HepG2 (cell line): ENCODE measurements at regions not wholly inside any gene's neighbourhood (a gene's known extent, or its start where the extent isn't known, plus 50 kb on each side); places are given as distances from the start of the nearest gene placed in this dataset.

Experiments
- ARID4A ChIP-seq: sonication (generic); formaldehyde crosslinking; IDR thresholded peaks from 2 replicates; pipeline ENCODE4 v1.5.0; 2020; ENCODE audit warnings: mild to moderate bottlenecking, missing genetic modification reagents, borderline replicate concordance
- CBX5 ChIP-seq: sonication (generic); formaldehyde crosslinking; IDR thresholded peaks from 2 replicates; pipeline ENCODE4 v1.4.0; 2020; ENCODE audit warnings: missing genetic modification reagents, borderline replicate concordance
- HDAC6 ChIP-seq: fragments of 200-600 bp; sonication (generic); IDR thresholded peaks from 2 replicates; pipeline ENCODE4 v1.7.0; 2017; ENCODE audit warnings: mild to moderate bottlenecking, antibody characterized with exemption, low read length, low read depth
- PBX3 ChIP-seq: sonication (generic); formaldehyde crosslinking; IDR thresholded peaks from 2 replicates; pipeline ENCODE4 v1.8.1; 2023; ENCODE audit warnings: missing genetic modification reagents, inconsistent platforms, borderline replicate concordance
- PRDM10 ChIP-seq: sonication (generic); formaldehyde crosslinking; IDR thresholded peaks from 2 replicates; pipeline ENCODE4 v1.4.0; 2020; ENCODE audit warnings: low read depth, missing genetic modification reagents
- RFXAP ChIP-seq: sonication (generic); formaldehyde crosslinking; IDR thresholded peaks from 2 replicates; pipeline ENCODE4 v1.4.0; 2020; ENCODE audit warnings: missing genetic modification reagents, borderline replicate concordance
- YEATS2 ChIP-seq: sonication (generic); formaldehyde crosslinking; IDR thresholded peaks from 2 replicates; pipeline ENCODE4 v1.4.0; 2020; ENCODE audit warnings: missing genetic modification reagents, borderline replicate concordance
- ZNF383 ChIP-seq: sonication (generic); formaldehyde crosslinking; IDR thresholded peaks from 2 replicates; pipeline ENCODE4 v1.4.0; 2020; ENCODE audit warnings: missing genetic modification reagents, mild to moderate bottlenecking, borderline replicate concordance
- ZNF430 ChIP-seq: sonication (generic); formaldehyde crosslinking; IDR thresholded peaks from 2 replicates; pipeline ENCODE4 v1.9.0; 2021; ENCODE audit warnings: mild to moderate bottlenecking, missing genetic modification reagents
- ZNF589 ChIP-seq: sonication (generic); formaldehyde crosslinking; conservative IDR thresholded peaks from 2 replicates; pipeline ENCODE4 v1.8.0; 2022; ENCODE audit warnings: mild to moderate bottlenecking, moderate library complexity, missing genetic modification reagents
- ZNF614 ChIP-seq: IDR thresholded peaks from 2 replicates; pipeline ENCODE4 v1.6.1; 2018; ENCODE audit warnings: missing biosample characterization, missing genetic modification reagents, inconsistent platforms, borderline replicate concordance
- ZNF619 ChIP-seq: sonication (generic); formaldehyde crosslinking; IDR thresholded peaks from 2 replicates; pipeline ENCODE4 v1.4.0; 2020; ENCODE audit warnings: mild to moderate bottlenecking, missing genetic modification reagents
- ZNF720 ChIP-seq: sonication (generic); formaldehyde crosslinking; IDR thresholded peaks from 2 replicates; pipeline ENCODE4 v1.4.0; 2020; ENCODE audit warnings: missing genetic modification reagents
- ZNF776 ChIP-seq: sonication (generic); formaldehyde crosslinking; IDR thresholded peaks from 2 replicates; pipeline ENCODE4 v1.4.0; 2020; ENCODE audit warnings: mild to moderate bottlenecking, missing genetic modification reagents

GRCh38 chr14:54138354-54139038 lies 181.9 kb upstream of the BMP4 start (continued):
- peak; percentile 68; the same call in 1 of the 2 replicates for TF ChIP-seq ARID4A (CRISPR knock-in tag)
- no peak for TF ChIP-seq ZNF619 (CRISPR knock-in tag)
- peak; percentile 89 for TF ChIP-seq PRDM10 (CRISPR knock-in tag)
- TF ChIP-seq CBX5 (CRISPR knock-in tag), result peak; percentile 90; the same call in 1 of the 2 replicates
- TF ChIP-seq PBX3 (CRISPR knock-in tag), result no peak
- peak; percentile 82; the same call in 1 of the 2 replicates for TF ChIP-seq ZNF614 (CRISPR knock-in tag)
- no peak for TF ChIP-seq ZNF776 (CRISPR knock-in tag)
- TF ChIP-seq HDAC6, result no peak
- TF ChIP-seq ZNF383, result no peak
- TF ChIP-seq RFXAP (CRISPR knock-in tag), result peak; percentile 82; the same call in 1 of the 2 replicates
- no peak for TF ChIP-seq ZNF589 (CRISPR knock-in tag)
- TF ChIP-seq ZNF430 (CRISPR knock-in tag), result peak; percentile 67; the same call in 1 of the 2 replicates
- no peak for TF ChIP-seq YEATS2 (CRISPR knock-in tag)
- no peak for TF ChIP-seq ZNF720
